Epithelial cell of proximal tubule (primary cell): ENCODE measurements at regions not wholly inside any gene's neighbourhood (a gene's known extent, or its start where the extent isn't known, plus 50 kb on each side); places are given as distances from the start of the nearest gene placed in this dataset.

Experiments
- DNase-seq: peaks from one replicate; pipeline ENCODE4 v3.0.0-alpha.2; 2011; ENCODE audit warnings: low read depth
- H3K4me3 ChIP-seq: 2 replicates; pipeline ENCODE4 v1.5.1; 2011; ENCODE audit warnings: low read depth, mild to moderate bottlenecking, low read length
- CTCF ChIP-seq: conservative IDR thresholded peaks from 2 replicates; pipeline ENCODE4 v1.5.1; 2012; ENCODE audit warnings: low read depth, mild to moderate bottlenecking, low read length

- no peak overlapping the region for H3K4me3 ChIP-seq
- TF ChIP-seq CTCF: no peak
- no peak for DNase-seq
Measured at GRCh38 chr19:28021259-28022185, 1191.4 kb downstream of the UQCRFS1 start.

GRCh38 chr19:28020619-28021258, 1192.2 kb downstream of the UQCRFS1 start:
- TF ChIP-seq CTCF: no peak
- DNase-seq: no peak
- H3K4me3 ChIP-seq: no peak overlapping the region

- no peak for TF ChIP-seq CTCF
- no peak overlapping the region for H3K4me3 ChIP-seq
- DNase-seq: no peak
Measured at GRCh38 chr19:28019901-28020300, 1193.0 kb downstream of the UQCRFS1 start.

GRCh38 chr19:28019371-28019770, 1193.6 kb downstream of the UQCRFS1 start:
- no peak for TF ChIP-seq CTCF
- DNase-seq: no peak
- H3K4me3 ChIP-seq: no peak overlapping the region

- DNase-seq: no peak
- H3K4me3 ChIP-seq: no peak overlapping the region
- TF ChIP-seq CTCF: no peak
Measured at GRCh38 chr19:28018499-28018898, 1194.5 kb downstream of the UQCRFS1 start.

GRCh38 chr19:28014615-28015405, 1198.1 kb downstream of the UQCRFS1 start:
- TF ChIP-seq CTCF: no peak
- no peak for DNase-seq
- no peak overlapping the region for H3K4me3 ChIP-seq
